ENCODE measurements at regions not wholly inside any gene's neighbourhood (a gene's known extent, or its start where the extent isn't known, plus 50 kb on each side); places are given as distances from the start of the nearest gene placed in this dataset.

- DNase-seq (no peak), ATAC-seq (ENCODE audit: poor library complexity) (no peak)
- no peak overlapping the region for H3K4me3 Mint-ChIP-seq
- H3K27ac Mint-ChIP-seq: no peak overlapping the region
- ChIA-PET CTCF (no interaction called here), POLR2A (no interaction called here)
- H3K27ac ChIP-seq (ENCODE audit: low read depth in 1 of 2, low read length in 2 of 2): no peak overlapping the region
- no peaks in the 10 kb centered on the region for H3K36me3 Mint-ChIP-seq (ENCODE audit: low read depth)
- intact Hi-C loops (cut with DNase I, micrococcal nuclease): no loop called here
- H3K36me3 ChIP-seq (ENCODE audit: insufficient read depth, low read length): no peaks in the 10 kb centered on the region
- TF ChIP-seq CTCF (IDR thresholded peaks at IDR 0.05): no peak
- no peaks in the 10 kb centered on the region for H3K9me3 ChIP-seq (ENCODE audit: control insufficient read depth in 1 of 2, insufficient read depth in 1 of 2, low read length in 2 of 2)
- H3K9me3 Mint-ChIP-seq: no peaks in the 10 kb centered on the region
- peaks cover 0 to 2% of the 10 kb centered on the region in 2 experiments for H3K27me3 ChIP-seq (ENCODE audit: control insufficient read depth in 1 of 2, insufficient read depth in 2 of 2, low read length in 2 of 2)
- H3K4me1 Mint-ChIP-seq (ENCODE audit: low read depth): no peaks in the 10 kb centered on the region
- H3K4me3 ChIP-seq (ENCODE audit: low read length): no peak overlapping the region
- H3K4me1 ChIP-seq (ENCODE audit: insufficient read depth, low read length): no peaks in the 10 kb centered on the region
- no peaks in the 10 kb centered on the region for H3K27me3 Mint-ChIP-seq
These were observed 353.9 kb downstream of the CYRIA start for GRCh38 chr2:16311521-16312440.

GRCh38 chr2:16308816-16309215, 356.8 kb downstream of the CYRIA start:
- peaks cover 0 to 2% of the 10 kb centered on the region in 2 experiments for H3K27me3 ChIP-seq (ENCODE audit: control insufficient read depth in 1 of 2, insufficient read depth in 2 of 2, low read length in 2 of 2)
- ATAC-seq (ENCODE audit: poor library complexity) (no peak), DNase-seq (no peak)
- ChIA-PET CTCF (interaction anchor here (0.9 to 1.2 kb wide), 2 partner anchors 9 to 15 kb away, joined by 3 read pairs; no protein-coding TSS in a partner anchor), POLR2A (interaction anchor here (0.8 kb wide), 1 partner anchor 19 kb away, joined by 3 read pairs; no protein-coding TSS in a partner anchor)
- no peaks in the 10 kb centered on the region for H3K9me3 ChIP-seq (ENCODE audit: control insufficient read depth in 1 of 2, insufficient read depth in 1 of 2, low read length in 2 of 2)
- no peak for TF ChIP-seq CTCF (IDR thresholded peaks at IDR 0.05)
- Mint-ChIP-seq H3K4me1 (ENCODE audit: low read depth) (peaks cover under 1% of the 10 kb centered on the region), H3K4me3 (no peak overlapping the region), H3K9me3 (no peaks in the 10 kb centered on the region), H3K36me3 (ENCODE audit: low read depth) (no peaks in the 10 kb centered on the region), H3K27me3 (peaks cover 7% of the 10 kb centered on the region), H3K27ac (no peak overlapping the region)
- no peaks in the 10 kb centered on the region for H3K4me1 ChIP-seq (ENCODE audit: insufficient read depth, low read length)
- intact Hi-C loops (cut with DNase I, micrococcal nuclease): no loop called here
- no peak overlapping the region for H3K4me3 ChIP-seq (ENCODE audit: low read length)
- H3K27ac ChIP-seq (ENCODE audit: low read depth in 1 of 2, low read length in 2 of 2): no peak overlapping the region
- no peaks in the 10 kb centered on the region for H3K36me3 ChIP-seq (ENCODE audit: insufficient read depth, low read length)

GRCh38 chr2:16304876-16305590, 360.6 kb downstream of the CYRIA start:
- no peaks in the 10 kb centered on the region for H3K27me3 ChIP-seq (ENCODE audit: control insufficient read depth in 1 of 2, insufficient read depth in 2 of 2, low read length in 2 of 2)
- ChIA-PET POLR2A (no interaction called here), CTCF (no interaction called here)
- Mint-ChIP-seq H3K4me1 (ENCODE audit: low read depth) (peaks cover 12% of the 10 kb centered on the region), H3K4me3 (no peak overlapping the region), H3K27ac (no peak overlapping the region), H3K36me3 (ENCODE audit: low read depth) (no peaks in the 10 kb centered on the region), H3K9me3 (no peaks in the 10 kb centered on the region), H3K27me3 (peaks cover 12% of the 10 kb centered on the region)
- no peak overlapping the region for H3K27ac ChIP-seq (ENCODE audit: low read depth in 1 of 2, low read length in 2 of 2)
- DNase-seq (no peak), ATAC-seq (ENCODE audit: poor library complexity) (no peak)
- TF ChIP-seq CTCF (IDR thresholded peaks at IDR 0.05): no peak
- no peaks in the 10 kb centered on the region for H3K9me3 ChIP-seq (ENCODE audit: control insufficient read depth in 1 of 2, insufficient read depth in 1 of 2, low read length in 2 of 2)
- no peak overlapping the region for H3K4me3 ChIP-seq (ENCODE audit: low read length)
- no peaks in the 10 kb centered on the region for H3K36me3 ChIP-seq (ENCODE audit: insufficient read depth, low read length)
- intact Hi-C loops (cut with DNase I, micrococcal nuclease): no loop called here
- peaks cover 4% of the 10 kb centered on the region for H3K4me1 ChIP-seq (ENCODE audit: insufficient read depth, low read length)
